ENCODE measurements at regions not wholly inside any gene's neighbourhood (a gene's known extent, or its start where the extent isn't known, plus 50 kb on each side); places are given as distances from the start of the nearest gene placed in this dataset.

DNA sequence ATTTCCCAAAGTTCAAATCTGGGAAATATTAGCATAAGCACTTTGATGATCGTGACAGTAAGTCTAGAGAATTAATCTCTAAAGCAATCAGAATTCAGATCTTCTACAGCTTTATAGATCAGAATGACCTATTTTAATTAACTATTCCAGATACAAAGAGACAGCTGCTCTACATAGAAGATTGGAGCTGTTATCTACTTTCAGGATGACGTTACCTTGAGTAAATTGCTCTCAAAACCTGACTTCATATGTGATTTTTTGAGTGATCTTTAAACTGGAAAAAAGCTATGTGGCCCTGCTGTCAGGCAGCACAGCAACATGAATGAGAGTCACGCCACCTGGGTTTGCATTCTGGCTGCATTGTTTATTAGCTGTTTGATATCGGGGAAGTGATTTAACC, 259.9 kb upstream of the CDH6 start:
- TF ChIP-seq, protein P1, sequence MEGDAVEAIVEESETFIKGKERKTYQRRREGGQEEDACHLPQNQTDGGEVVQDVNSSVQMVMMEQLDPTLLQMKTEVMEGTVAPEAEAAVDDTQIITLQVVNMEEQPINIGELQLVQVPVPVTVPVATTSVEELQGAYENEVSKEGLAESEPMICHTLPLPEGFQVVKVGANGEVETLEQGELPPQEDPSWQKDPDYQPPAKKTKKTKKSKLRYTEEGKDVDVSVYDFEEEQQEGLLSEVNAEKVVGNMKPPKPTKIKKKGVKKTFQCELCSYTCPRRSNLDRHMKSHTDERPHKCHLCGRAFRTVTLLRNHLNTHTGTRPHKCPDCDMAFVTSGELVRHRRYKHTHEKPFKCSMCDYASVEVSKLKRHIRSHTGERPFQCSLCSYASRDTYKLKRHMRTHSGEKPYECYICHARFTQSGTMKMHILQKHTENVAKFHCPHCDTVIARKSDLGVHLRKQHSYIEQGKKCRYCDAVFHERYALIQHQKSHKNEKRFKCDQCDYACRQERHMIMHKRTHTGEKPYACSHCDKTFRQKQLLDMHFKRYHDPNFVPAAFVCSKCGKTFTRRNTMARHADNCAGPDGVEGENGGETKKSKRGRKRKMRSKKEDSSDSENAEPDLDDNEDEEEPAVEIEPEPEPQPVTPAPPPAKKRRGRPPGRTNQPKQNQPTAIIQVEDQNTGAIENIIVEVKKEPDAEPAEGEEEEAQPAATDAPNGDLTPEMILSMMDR (IDR thresholded peaks at IDR 0.05): no peak
- TF ChIP-seq POLR2A (IDR thresholded peaks at IDR 0.05): no peak

Measured in Peyer's patch (tissue), 4 donors.